ENCODE measurements at regions not wholly inside any gene's neighbourhood (a gene's known extent, or its start where the extent isn't known, plus 50 kb on each side); places are given as distances from the start of the nearest gene placed in this dataset.

GRCh38 chr12:69083689-69084088, 150.7 kb upstream of the CPM start:
- H3K36me3 ChIP-seq, result no peaks in the 10 kb centered on the region
- DNase-seq (ENCODE audit: low spot score), result no peak
- no peak overlapping the region for H3K27ac ChIP-seq
- no peaks in the 10 kb centered on the region for H3K9me3 ChIP-seq
- 66% methylated on average over 5 of the region's 5 CpGs for WGBS
- no peak for TF ChIP-seq POLR2A (IDR thresholded peaks at IDR 0.05)
- TF ChIP-seq POLR2AphosphoS5 (IDR thresholded peaks at IDR 0.05), result no peak
- TF ChIP-seq CTCF (IDR thresholded peaks at IDR 0.05), result no peak
- intact Hi-C loops (cut with DNase I), result no loop called here
- H3K27me3 ChIP-seq (replicated peaks; ENCODE audit: insufficient read depth), result no peaks in the 10 kb centered on the region
- no peak overlapping the region for H3K4me3 ChIP-seq
- H3K4me1 ChIP-seq (replicated peaks), result no peaks in the 10 kb centered on the region

- no peaks in the 10 kb centered on the region for H3K9me3 ChIP-seq
- no peaks in the 10 kb centered on the region for H3K27me3 ChIP-seq (replicated peaks; ENCODE audit: insufficient read depth)
- DNase-seq (ENCODE audit: low spot score), result no peak
- H3K4me3 ChIP-seq, result no peak overlapping the region
- intact Hi-C loops (cut with DNase I), result no loop called here
- H3K27ac ChIP-seq, result no peak overlapping the region
- no peak for TF ChIP-seq POLR2A (IDR thresholded peaks at IDR 0.05)
- TF ChIP-seq CTCF (IDR thresholded peaks at IDR 0.05), result no peak
- TF ChIP-seq POLR2AphosphoS5 (IDR thresholded peaks at IDR 0.05), result no peak
- no peaks in the 10 kb centered on the region for H3K36me3 ChIP-seq
- H3K4me1 ChIP-seq (replicated peaks), result no peaks in the 10 kb centered on the region
Observed at GRCh38 chr12:69084816-69085378, 151.9 kb upstream of the CPM start.

GRCh38 chr12:69085852-69086251, 152.9 kb upstream of the CPM start:
- no peak for DNase-seq (ENCODE audit: low spot score)
- no peak overlapping the region for H3K27ac ChIP-seq
- no peaks in the 10 kb centered on the region for H3K27me3 ChIP-seq (replicated peaks; ENCODE audit: insufficient read depth)
- H3K9me3 ChIP-seq, result no peaks in the 10 kb centered on the region
- no peak for TF ChIP-seq POLR2A (IDR thresholded peaks at IDR 0.05)
- no peak for TF ChIP-seq POLR2AphosphoS5 (IDR thresholded peaks at IDR 0.05)
- intact Hi-C loops (cut with DNase I), result no loop called here
- no peaks in the 10 kb centered on the region for H3K36me3 ChIP-seq
- no peak overlapping the region for H3K4me3 ChIP-seq
- 80% methylated on average over 2 of the region's 2 CpGs for WGBS
- no peaks in the 10 kb centered on the region for H3K4me1 ChIP-seq (replicated peaks)

GRCh38 chr12:69087986-69088385, 151.4 kb upstream of the CPSF6 start:
- Histone ChIP-seq H3K36me3 (no peaks in the 10 kb centered on the region), H3K4me1 (replicated peaks) (no peaks in the 10 kb centered on the region), H3K27ac (no peak overlapping the region), H3K27me3 (replicated peaks; ENCODE audit: insufficient read depth) (no peaks in the 10 kb centered on the region), H3K4me3 (no peak overlapping the region), H3K9me3 (no peaks in the 10 kb centered on the region)
- no peak for DNase-seq (ENCODE audit: low spot score)
- WGBS, result 87% methylated on average over 8 of the region's 8 CpGs
- intact Hi-C loops (cut with DNase I), result no loop called here
- no peak for TF ChIP-seq POLR2A (IDR thresholded peaks at IDR 0.05)
- TF ChIP-seq POLR2AphosphoS5 (IDR thresholded peaks at IDR 0.05), result no peak
- TF ChIP-seq CTCF (IDR thresholded peaks at IDR 0.05), result no peak

GRCh38 chr12:69090722-69091121, 148.6 kb upstream of the CPSF6 start:
- Histone ChIP-seq H3K27me3 (replicated peaks; ENCODE audit: insufficient read depth) (no peaks in the 10 kb centered on the region), H3K4me3 (no peak overlapping the region), H3K36me3 (no peaks in the 10 kb centered on the region), H3K9me3 (no peaks in the 10 kb centered on the region), H3K27ac (no peak overlapping the region), H3K4me1 (replicated peaks) (no peaks in the 10 kb centered on the region)
- intact Hi-C loops (cut with DNase I), result no loop called here
- 26% methylated on average over 1 of the region's 1 CpG for whole genome bisulfite sequencing
- DNase-seq (ENCODE audit: low spot score), result no peak
- TF ChIP-seq POLR2AphosphoS5 (IDR thresholded peaks at IDR 0.05) (no peak), CTCF (IDR thresholded peaks at IDR 0.05) (no peak), POLR2A (IDR thresholded peaks at IDR 0.05) (no peak)
